Activated CD4-positive, alpha-beta T cell treated with anti-CD3 and anti-CD28 coated beads, Interleukin-10, Interleukin-2, amounts not matched to agents 100 ng/mL and 50 ng/mL, durations not matched to agents 16 hours and 8 hours (primary cell): ENCODE measurements at regions not wholly inside any gene's neighbourhood (a gene's known extent, or its start where the extent isn't known, plus 50 kb on each side); places are given as distances from the start of the nearest gene placed in this dataset.

Source experiments
- DNase-seq: peaks from one replicate; pipeline ENCODE4 v3.0.0-alpha.2; 2020

- no peak for DNase-seq
These were observed 228.5 kb downstream of the RFC3 start for GRCh38 chr13:34046457-34046856.

- DNase-seq: no peak
These were observed 230.7 kb downstream of the RFC3 start for GRCh38 chr13:34048652-34049051.

GRCh38 chr13:34056733-34057258 is 238.8 kb downstream of the RFC3 start:
- DNase-seq: no peak

- DNase-seq: no peak
These were observed 246.7 kb downstream of the RFC3 start for GRCh38 chr13:34064456-34065205.

- no peak for DNase-seq
These were observed 248.0 kb downstream of the RFC3 start for GRCh38 chr13:34065928-34066327.

- DNase-seq: no peak
These were observed 248.4 kb downstream of the RFC3 start for GRCh38 chr13:34066344-34066743.

GRCh38 chr13:34070006-34070405 is 252.1 kb downstream of the RFC3 start:
- no peak for DNase-seq

GRCh38 chr13:34070544-34071303 is 252.8 kb downstream of the RFC3 start:
- DNase-seq: no peak

- DNase-seq: no peak
These were observed 258.4 kb downstream of the RFC3 start for GRCh38 chr13:34076319-34076718.

GRCh38 chr13:34076943-34077703 is 259.2 kb downstream of the RFC3 start:
- DNase-seq: peak; percentile 1

- no peak for DNase-seq
These were observed 260.5 kb downstream of the RFC3 start for GRCh38 chr13:34078334-34078999.

- DNase-seq: no peak
These were observed 267.3 kb downstream of the RFC3 start for GRCh38 chr13:34085204-34085603.

GRCh38 chr13:34086281-34086680 is 268.3 kb downstream of the RFC3 start:
- no peak for DNase-seq

- no peak for DNase-seq
These were observed 269.8 kb downstream of the RFC3 start for GRCh38 chr13:34087791-34088190.

- DNase-seq: no peak
These were observed 285.9 kb downstream of the RFC3 start for GRCh38 chr13:34103854-34104253.

GRCh38 chr13:34104853-34105252 is 286.9 kb downstream of the RFC3 start:
- DNase-seq: no peak

GRCh38 chr13:34107806-34108205 is 289.9 kb downstream of the RFC3 start:
- no peak for DNase-seq

GRCh38 chr13:34108410-34108809 is 290.5 kb downstream of the RFC3 start:
- no peak for DNase-seq

GRCh38 chr13:34114581-34114980 is 296.6 kb downstream of the RFC3 start:
- no peak for DNase-seq

GRCh38 chr13:34116651-34117050 is 298.7 kb downstream of the RFC3 start:
- no peak for DNase-seq

GRCh38 chr13:34124666-34125306 is 306.8 kb downstream of the RFC3 start:
- no peak for DNase-seq

GRCh38 chr13:34127523-34127922 is 309.6 kb downstream of the RFC3 start:
- DNase-seq: no peak
